ENCODE measurements at regions not wholly inside any gene's neighbourhood (a gene's known extent, or its start where the extent isn't known, plus 50 kb on each side); places are given as distances from the start of the nearest gene placed in this dataset.

GRCh38 chr20:12957968-12958367 is 50.8 kb upstream of the SPTLC3 start:
- Mint-ChIP-seq H3K36me3 (no peaks in the 10 kb centered on the region), H3K4me1 (ENCODE audit: low read depth) (no peaks in the 10 kb centered on the region), H3K9me3 (no peaks in the 10 kb centered on the region), H3K27me3 (peaks cover 3% of the 10 kb centered on the region), H3K27ac (no peak overlapping the region), H3K4me3 (no peak overlapping the region)
- DNase-seq: no peak
- intact Hi-C loops (cut with micrococcal nuclease): no loop called here
- ChIA-PET CTCF (no interaction called here), POLR2A (no interaction called here)

All from activated CD4-positive, alpha-beta memory T cell treated with anti-CD3 and anti-CD28 coated beads for 36 hours (primary cell).